ENCODE measurements at regions not wholly inside any gene's neighbourhood (a gene's known extent, or its start where the extent isn't known, plus 50 kb on each side); places are given as distances from the start of the nearest gene placed in this dataset.

DNA sequence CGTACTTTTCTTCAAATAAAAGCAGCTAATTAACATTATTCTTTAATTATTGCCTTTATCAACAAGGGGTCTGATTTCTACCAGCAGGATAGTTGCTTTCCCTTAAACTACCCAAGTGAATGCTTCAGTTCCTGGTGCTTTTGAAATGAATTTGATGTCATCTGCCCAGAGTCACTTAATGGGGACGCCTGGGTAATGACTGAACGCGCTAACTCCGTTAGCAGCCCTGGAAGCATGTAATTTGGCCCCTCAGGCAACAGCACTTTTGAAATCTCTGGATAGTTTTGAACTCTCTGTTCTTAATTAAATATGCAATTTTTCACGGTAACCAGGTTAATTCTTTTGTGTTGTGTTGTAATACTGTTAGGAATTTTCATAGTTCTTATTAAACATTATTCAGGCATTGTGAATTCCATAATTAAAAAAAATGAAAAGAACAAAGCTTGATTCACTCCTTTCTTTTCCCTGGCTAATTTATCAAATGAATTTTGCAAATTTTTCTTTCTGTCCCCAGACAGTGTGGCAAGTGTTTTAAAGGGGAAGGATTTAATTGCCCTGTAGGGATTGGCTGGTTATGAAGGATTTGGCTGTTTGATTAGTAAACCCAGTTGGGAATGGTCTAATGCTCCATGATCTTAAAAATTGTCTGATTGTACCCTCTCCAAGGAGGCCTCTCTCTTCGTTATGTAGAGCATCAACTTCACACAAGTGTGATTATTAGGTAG, 137.5 kb upstream of the MYL2 start:
- no peak; the same call in 1 of the 2 replicates for TF ChIP-seq TCF4 (CRISPR knock-in tag; IDR thresholded peaks at IDR 0.05; ENCODE audit: borderline replicate concordance)
- TF ChIP-seq ZC3H10 (CRISPR knock-in tag; IDR thresholded peaks at IDR 0.05): no peak
- no peak for TF ChIP-seq ZFP3 (CRISPR knock-in tag; IDR thresholded peaks at IDR 0.05)
- no peak for TF ChIP-seq RARB (CRISPR knock-in tag; IDR thresholded peaks at IDR 0.05)
- TF ChIP-seq GLIS3 (CRISPR knock-in tag; IDR thresholded peaks at IDR 0.05): no peak
- no peak for TF ChIP-seq ZNF70 (CRISPR knock-in tag; IDR thresholded peaks at IDR 0.05)
- no peak for TF ChIP-seq ZNF565 (CRISPR knock-in tag; conservative IDR thresholded peaks at IDR 0.05; ENCODE audit: low read depth)
- TF ChIP-seq PATZ1 (CRISPR knock-in tag; IDR thresholded peaks at IDR 0.05; ENCODE audit: borderline replicate concordance): no peak
- no peak for TF ChIP-seq ZFP30 (CRISPR knock-in tag; IDR thresholded peaks at IDR 0.05)
- TF ChIP-seq ARNTL (CRISPR knock-in tag; IDR thresholded peaks at IDR 0.05; ENCODE audit: borderline replicate concordance, low read depth): no peak
